ENCODE measurements at regions not wholly inside any gene's neighbourhood (a gene's known extent, or its start where the extent isn't known, plus 50 kb on each side); places are given as distances from the start of the nearest gene placed in this dataset.

DNA sequence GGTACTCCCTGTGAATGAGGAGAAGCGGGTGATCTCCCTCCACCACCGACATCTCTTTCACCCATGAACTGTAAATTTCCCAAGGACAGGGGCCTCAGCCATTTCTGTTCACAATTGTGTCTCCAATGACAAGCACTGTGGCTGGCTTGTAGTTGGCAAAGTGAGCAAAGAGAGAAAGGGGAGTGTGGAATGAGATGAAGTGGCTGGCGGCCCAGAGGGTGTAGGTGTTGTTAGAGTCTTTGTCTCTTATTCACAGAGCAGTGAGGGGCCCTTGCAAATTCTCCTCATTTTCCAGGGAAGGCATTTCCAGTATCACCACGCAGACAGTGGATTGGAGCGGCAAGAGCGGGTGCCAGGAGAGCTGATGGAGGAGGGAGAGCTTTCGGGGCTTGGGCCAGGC is 411.7 kb upstream of the EEF2KMT start:
- TF ChIP-seq, protein P1, sequence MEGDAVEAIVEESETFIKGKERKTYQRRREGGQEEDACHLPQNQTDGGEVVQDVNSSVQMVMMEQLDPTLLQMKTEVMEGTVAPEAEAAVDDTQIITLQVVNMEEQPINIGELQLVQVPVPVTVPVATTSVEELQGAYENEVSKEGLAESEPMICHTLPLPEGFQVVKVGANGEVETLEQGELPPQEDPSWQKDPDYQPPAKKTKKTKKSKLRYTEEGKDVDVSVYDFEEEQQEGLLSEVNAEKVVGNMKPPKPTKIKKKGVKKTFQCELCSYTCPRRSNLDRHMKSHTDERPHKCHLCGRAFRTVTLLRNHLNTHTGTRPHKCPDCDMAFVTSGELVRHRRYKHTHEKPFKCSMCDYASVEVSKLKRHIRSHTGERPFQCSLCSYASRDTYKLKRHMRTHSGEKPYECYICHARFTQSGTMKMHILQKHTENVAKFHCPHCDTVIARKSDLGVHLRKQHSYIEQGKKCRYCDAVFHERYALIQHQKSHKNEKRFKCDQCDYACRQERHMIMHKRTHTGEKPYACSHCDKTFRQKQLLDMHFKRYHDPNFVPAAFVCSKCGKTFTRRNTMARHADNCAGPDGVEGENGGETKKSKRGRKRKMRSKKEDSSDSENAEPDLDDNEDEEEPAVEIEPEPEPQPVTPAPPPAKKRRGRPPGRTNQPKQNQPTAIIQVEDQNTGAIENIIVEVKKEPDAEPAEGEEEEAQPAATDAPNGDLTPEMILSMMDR (IDR thresholded peaks at IDR 0.05; ENCODE audit: insufficient read depth, low read length, poor library complexity, severe bottlenecking): no peak
- no peak for TF ChIP-seq EZH2phosphoT487 (conservative IDR thresholded peaks at IDR 0.05; ENCODE audit: low read length)

Measured in SU-DHL-6 (cell line).